ENCODE measurements at regions not wholly inside any gene's neighbourhood (a gene's known extent, or its start where the extent isn't known, plus 50 kb on each side); places are given as distances from the start of the nearest gene placed in this dataset.

DNA sequence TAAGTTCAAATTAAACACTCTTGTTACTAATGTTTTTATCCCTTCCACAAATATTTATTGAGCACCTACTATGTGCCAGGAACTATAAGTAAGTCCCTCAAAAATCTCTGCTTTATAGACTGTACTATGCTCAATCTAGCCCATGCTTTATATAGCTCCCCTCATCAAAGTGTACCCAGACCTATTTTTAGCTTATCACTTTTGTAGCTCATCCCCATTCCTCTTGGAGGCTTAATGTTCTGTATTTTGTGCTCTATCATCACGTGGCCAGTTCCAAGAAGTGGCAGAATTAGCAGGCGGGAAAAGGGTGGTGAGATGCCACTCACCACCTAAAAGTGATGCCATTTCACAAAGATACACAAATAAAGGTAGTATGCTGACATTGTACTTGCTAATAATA is 138.1 kb upstream of the BET1 start:
- TF ChIP-seq, protein P1, sequence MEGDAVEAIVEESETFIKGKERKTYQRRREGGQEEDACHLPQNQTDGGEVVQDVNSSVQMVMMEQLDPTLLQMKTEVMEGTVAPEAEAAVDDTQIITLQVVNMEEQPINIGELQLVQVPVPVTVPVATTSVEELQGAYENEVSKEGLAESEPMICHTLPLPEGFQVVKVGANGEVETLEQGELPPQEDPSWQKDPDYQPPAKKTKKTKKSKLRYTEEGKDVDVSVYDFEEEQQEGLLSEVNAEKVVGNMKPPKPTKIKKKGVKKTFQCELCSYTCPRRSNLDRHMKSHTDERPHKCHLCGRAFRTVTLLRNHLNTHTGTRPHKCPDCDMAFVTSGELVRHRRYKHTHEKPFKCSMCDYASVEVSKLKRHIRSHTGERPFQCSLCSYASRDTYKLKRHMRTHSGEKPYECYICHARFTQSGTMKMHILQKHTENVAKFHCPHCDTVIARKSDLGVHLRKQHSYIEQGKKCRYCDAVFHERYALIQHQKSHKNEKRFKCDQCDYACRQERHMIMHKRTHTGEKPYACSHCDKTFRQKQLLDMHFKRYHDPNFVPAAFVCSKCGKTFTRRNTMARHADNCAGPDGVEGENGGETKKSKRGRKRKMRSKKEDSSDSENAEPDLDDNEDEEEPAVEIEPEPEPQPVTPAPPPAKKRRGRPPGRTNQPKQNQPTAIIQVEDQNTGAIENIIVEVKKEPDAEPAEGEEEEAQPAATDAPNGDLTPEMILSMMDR (conservative IDR thresholded peaks at IDR 0.05 in 1 of 2, IDR thresholded peaks at IDR 0.05 in 1 of 2; ENCODE audit: extremely low read depth in 1 of 2, insufficient read depth in 1 of 2, low read depth in 1 of 2, low read length in 2 of 2) = no peak
- no peak for TF ChIP-seq EZH2 (IDR thresholded peaks at IDR 0.05; ENCODE audit: borderline replicate concordance, low read length)
